Left lung (tissue), 4 donors: ENCODE measurements at regions not wholly inside any gene's neighbourhood (a gene's known extent, or its start where the extent isn't known, plus 50 kb on each side); places are given as distances from the start of the nearest gene placed in this dataset.
A peak's percentile ranks its signal among the peaks of the same experiment; 100 is the strongest.

Experiments
- ATAC-seq: fragments of 200-7000 bp; cut with Tn5 transposase; one replicate; pipeline ENCODE4 v1.9.1; 2020; ENCODE audit warnings: moderate library complexity
- DNase-seq, 4 donors: peaks; one replicate each; pipeline ENCODE4 v3.0.0-alpha.2; 2013 to 2020
- H3K27ac ChIP-seq, 2 donors: fragments of 200-600 bp; sonication (generic) in 1 of 2; one replicate each; pipeline versions ENCODE4 v1.5.0 to v1.8.0; 2020 to 2021
- H3K27me3 ChIP-seq, 2 donors: fragments of 200-600 bp; sonication (generic) in 1 of 2; one replicate each; pipeline versions ENCODE4 v1.5.0 to v1.8.0; 2020 to 2021
- H3K36me3 ChIP-seq, 2 donors: fragments of 200-600 bp; sonication (generic) in 1 of 2; one replicate each; pipeline versions ENCODE4 v1.5.0 to v1.8.0; 2020 to 2021
- H3K4me1 ChIP-seq, 2 donors: fragments of 200-600 bp; one replicate each; pipeline ENCODE4 v1.8.0; 2021
- H3K4me3 ChIP-seq, 2 donors: fragments of 200-600 bp; sonication (generic) in 1 of 2; one replicate each; pipeline versions ENCODE4 v1.5.0 to v1.8.0; 2020 to 2021; ENCODE audit warnings: mild to moderate bottlenecking in 1 of 2
- H3K9me3 ChIP-seq, 2 donors: fragments of 200-600 bp; sonication (generic) in 1 of 2; one replicate each; pipeline versions ENCODE4 v1.5.0 to v1.8.0; 2020 to 2021
- CTCF ChIP-seq, 2 donors: fragments of 200-600 bp; sonication (generic) in 1 of 2; IDR thresholded peaks; one replicate each; pipeline versions ENCODE4 v1.5.0 to v1.8.0; 2021; ENCODE audit warnings: antibody characterized with exemption in 2 of 2
- intact Hi-C, 2 donors: fragments of 100-400 bp; cut with DNase I; formaldehyde crosslinking; loops; one replicate each; pipeline versions ENCODE4 v1.11.2 to v1.14.2; 2022
- donor health status: DM: no; HTN: yes; CAD: no.
- donor health status: DM: no; HTN: no; CAD: no.

- Histone ChIP-seq H3K36me3 (no peaks in the 10 kb centered on the region), H3K4me1 (no peaks in the 10 kb centered on the region), H3K27me3 (no peaks in the 10 kb centered on the region), H3K4me3 (no peak overlapping the region), H3K27ac (no peak overlapping the region), H3K9me3 (peaks cover 0 to 12% of the 10 kb centered on the region in 2 donors)
- DNase-seq, result peak in 1 of 4 donors; percentile 41
- no peak for TF ChIP-seq CTCF (IDR thresholded peaks at IDR 0.05)
- no peak for ATAC-seq
- intact Hi-C loops, result no loop called here
Measured at GRCh38 chr13:39856714-39857113, 201.3 kb downstream of the COG6 start.

GRCh38 chr13:39858794-39859193, 203.3 kb downstream of the COG6 start:
- H3K4me1 ChIP-seq, result no peaks in the 10 kb centered on the region
- H3K9me3 ChIP-seq, result peaks cover 0 to 1% of the 10 kb centered on the region in 2 donors
- no peak for TF ChIP-seq CTCF (IDR thresholded peaks at IDR 0.05)
- intact Hi-C loops, result no loop called here
- no peak overlapping the region for H3K4me3 ChIP-seq
- no peak overlapping the region for H3K27ac ChIP-seq
- ATAC-seq, result no peak
- H3K27me3 ChIP-seq, result no peaks in the 10 kb centered on the region
- H3K36me3 ChIP-seq, result no peaks in the 10 kb centered on the region
- DNase-seq, result no peak

GRCh38 chr13:39859898-39860297, 204.4 kb downstream of the COG6 start:
- intact Hi-C loops, result no loop called here
- ATAC-seq, result no peak
- DNase-seq, result no peak
- Histone ChIP-seq H3K4me1 (no peaks in the 10 kb centered on the region), H3K9me3 (no peaks in the 10 kb centered on the region), H3K27ac (no peak overlapping the region), H3K36me3 (no peaks in the 10 kb centered on the region), H3K4me3 (no peak overlapping the region), H3K27me3 (no peaks in the 10 kb centered on the region)
- no peak for TF ChIP-seq CTCF (IDR thresholded peaks at IDR 0.05)

- no peak for DNase-seq
- no peaks in the 10 kb centered on the region for H3K4me1 ChIP-seq
- intact Hi-C loops, result no loop called here
- H3K4me3 ChIP-seq, result no peak overlapping the region
- ATAC-seq, result no peak
- H3K9me3 ChIP-seq, result no peaks in the 10 kb centered on the region
- H3K36me3 ChIP-seq, result no peaks in the 10 kb centered on the region
- H3K27me3 ChIP-seq, result no peaks in the 10 kb centered on the region
- TF ChIP-seq CTCF (IDR thresholded peaks at IDR 0.05), result no peak
- no peak overlapping the region for H3K27ac ChIP-seq
Measured at GRCh38 chr13:39862900-39863299, 207.4 kb downstream of the COG6 start.

GRCh38 chr13:39864221-39864620, 208.8 kb downstream of the COG6 start:
- no peak overlapping the region for H3K27ac ChIP-seq
- no peak for DNase-seq

More at GRCh38 chr13:39864221-39864620, 208.8 kb downstream of the COG6 start:
- TF ChIP-seq CTCF (IDR thresholded peaks at IDR 0.05), result no peak
- H3K9me3 ChIP-seq, result no peaks in the 10 kb centered on the region
- H3K36me3 ChIP-seq, result no peaks in the 10 kb centered on the region
- intact Hi-C loops, result no loop called here
- H3K27me3 ChIP-seq, result no peaks in the 10 kb centered on the region
- ATAC-seq, result no peak
- no peak overlapping the region for H3K4me3 ChIP-seq
- no peaks in the 10 kb centered on the region for H3K4me1 ChIP-seq
